HCT116 (cell line): ENCODE measurements at regions not wholly inside any gene's neighbourhood (a gene's known extent, or its start where the extent isn't known, plus 50 kb on each side); places are given as distances from the start of the nearest gene placed in this dataset.

ENCODE experiments used
- ATAC-seq: fragments of 200-7000 bp; cut with Tn5 transposase; 2 replicates; pipeline ENCODE4 v1.9.1; 2020; ENCODE audit warnings: mild to moderate bottlenecking, moderate library complexity
- BruUV-seq: library from RNA; stranded (reverse); fragments of 400-500 nt; replicated peaks from 2 replicates; lab custom pipeline; 2021; lab: Mats Ljungman, UMichigan
- CTCF ChIA-PET: fragments of 300-600 bp; sonication (Branson Sonifier 250); formaldehyde crosslinking; loops from one replicate; lab custom pipeline; 2021; ENCODE audit warnings: antibody characterized with exemption; lab: Charles Lee
- POLR2A ChIA-PET: fragments of 300-600, 350-600 bp; sonication (Branson Sonifier 250); formaldehyde crosslinking; loops from one replicate; lab custom pipeline; 2021; ENCODE audit warnings: antibody characterized with exemption; lab: Charles Lee
- RAD21 ChIA-PET, 2 experiments: fragments of 300-600 bp; sonication (Branson Sonifier 250); formaldehyde crosslinking; loops; one replicate each; lab custom pipeline; 2023; ENCODE audit warnings: low total read pairs in 2 of 2; ENCODE audit not compliant: uncharacterized antibody in 2 of 2, unreplicated experiment in 2 of 2, low non-redundant PET in 1 of 2; lab: Charles Lee
- DNase-seq: peaks from one replicate; pipeline ENCODE4 v3.0.0-alpha.2; 2010; ENCODE audit warnings: low read depth, low spot score
- H2AFZ ChIP-seq: fragments of 200-600 bp; shearing (Covaris generic), sonication (generic); 2 replicates; pipeline ENCODE4 v1.6.1; 2017; ENCODE audit warnings: low read depth, mixed run types, mixed read lengths, antibody characterized with exemption, low read length; ENCODE audit not compliant: poor library complexity, severe bottlenecking
- H3K27ac ChIP-seq: 2 replicates; pipeline ENCODE4 v1.5.1; 2012; ENCODE audit warnings: low read depth, low read length
- H3K27me3 ChIP-seq: fragments of 200-600 bp; sonication (generic); 2 replicates; pipeline ENCODE4 v1.6.1; 2016; ENCODE audit warnings: mixed run types, low read length, mixed read lengths; ENCODE audit not compliant: insufficient read depth
- H3K36me3 ChIP-seq, 2 experiments: fragments of 200-500 bp in 1 of 2; fragments of 200-600 bp in 1 of 2; sonication (Bioruptor generic) in 1 of 2; sonication (generic) in 1 of 2; 2 replicates each; pipeline versions ENCODE4 v1.5.1 to v1.6.1; 2014 to 2016; ENCODE audit warnings: low read length in 2 of 2, inconsistent platforms in 1 of 2, mixed read lengths in 1 of 2, mixed run types in 1 of 2; ENCODE audit not compliant: insufficient read depth in 2 of 2, control insufficient read depth in 1 of 2
- H3K4me1 ChIP-seq, 2 experiments: fragments of 200-600 bp in 1 of 2; sonication (generic) in 1 of 2; 2 replicates each; pipeline versions ENCODE4 v1.5.1 to v1.6.1; 2012 to 2017; ENCODE audit warnings: low read length in 2 of 2, inconsistent platforms in 1 of 2, mild to moderate bottlenecking in 1 of 2, mixed read lengths in 1 of 2, mixed run types in 1 of 2, moderate library complexity in 1 of 2; ENCODE audit not compliant: insufficient read depth in 2 of 2, control insufficient read depth in 1 of 2
- H3K4me2 ChIP-seq: fragments of 200-600 bp; sonication (generic); 2 replicates; pipeline ENCODE4 v1.6.1; 2017; ENCODE audit warnings: mixed run types, low read length, mixed read lengths
- H3K4me3 ChIP-seq, 2 experiments: fragments of 200-600 bp in 1 of 2; sonication (generic) in 1 of 2; replicated peaks in 1 of 2; 2 replicates each; pipeline ENCODE4 v1.5.1; 2011 to 2016; ENCODE audit warnings: low read length in 2 of 2, control low read depth in 1 of 2, low read depth in 1 of 2, mild to moderate bottlenecking in 1 of 2, mixed read lengths in 1 of 2, mixed run types in 1 of 2
- H3K79me2 ChIP-seq: fragments of 200-600 bp; sonication (generic); 2 replicates; pipeline ENCODE4 v1.6.1; 2017; ENCODE audit warnings: mild to moderate bottlenecking, mixed run types, low read length, moderate library complexity, mixed read lengths; ENCODE audit not compliant: insufficient read depth
- H3K9ac ChIP-seq: fragments of 200-600 bp; sonication (generic); 2 replicates; pipeline ENCODE4 v1.6.1; 2016; ENCODE audit warnings: low read length, mixed read lengths
- H3K9me2 ChIP-seq: fragments of 200-600 bp; sonication (generic), shearing (Covaris generic); 2 replicates; pipeline ENCODE4 v1.6.1; 2017; ENCODE audit warnings: mixed run types, mild to moderate bottlenecking, moderate library complexity; ENCODE audit not compliant: insufficient read depth
- H3K9me3 ChIP-seq, 2 experiments: fragments of 200-500 bp in 1 of 2; fragments of 200-600 bp in 1 of 2; sonication (Bioruptor generic) in 1 of 2; sonication (generic) in 1 of 2; 2 replicates each; pipeline ENCODE4 v1.6.1; 2014 to 2017; ENCODE audit warnings: low read length in 2 of 2, mixed read lengths in 2 of 2, inconsistent platforms in 1 of 2, low read depth in 1 of 2, mild to moderate bottlenecking in 1 of 2, mixed run types in 1 of 2, moderate library complexity in 1 of 2; ENCODE audit not compliant: control insufficient read depth in 1 of 2, insufficient read depth in 1 of 2
- H4K20me1 ChIP-seq: fragments of 200-600 bp; sonication (generic), shearing (Covaris generic); 2 replicates; pipeline ENCODE4 v1.6.1; 2017; ENCODE audit warnings: mixed run types, mild to moderate bottlenecking, moderate library complexity; ENCODE audit not compliant: insufficient read depth
- ATF3 ChIP-seq: IDR thresholded peaks from 2 replicates; pipeline ENCODE4 v1.6.1; 2012
- CBX3 ChIP-seq: IDR thresholded peaks from 2 replicates; pipeline ENCODE4 v1.6.1; 2012; ENCODE audit warnings: low read depth
- CEBPB ChIP-seq: IDR thresholded peaks from 2 replicates; pipeline ENCODE4 v1.6.1; 2012; ENCODE audit warnings: low read depth
- ELF1 ChIP-seq: IDR thresholded peaks from 2 replicates; pipeline ENCODE4 v1.6.1; 2012; ENCODE audit warnings: low read depth, borderline replicate concordance
- EZH2 ChIP-seq: fragments of 200-600 bp; sonication (generic); IDR thresholded peaks from 2 replicates; pipeline ENCODE4 v1.6.1; 2017; ENCODE audit warnings: antibody characterized with exemption, mixed run types
- EZH2phosphoT487 ChIP-seq: fragments of 200-600 bp; IDR thresholded peaks from 2 replicates; pipeline ENCODE4 v1.6.1; 2018; ENCODE audit warnings: antibody characterized with exemption, borderline replicate concordance
- SIN3A ChIP-seq: IDR thresholded peaks from 2 replicates; pipeline ENCODE4 v1.6.1; 2012; ENCODE audit warnings: low read depth
- SP1 ChIP-seq: IDR thresholded peaks from 2 replicates; pipeline ENCODE4 v1.6.1; 2012; ENCODE audit warnings: low read depth
- YY1 ChIP-seq: IDR thresholded peaks from 2 replicates; pipeline ENCODE4 v1.6.1; 2011; ENCODE audit warnings: low read length, low read depth, moderate library complexity, mild to moderate bottlenecking; ENCODE audit not compliant: insufficient replicate concordance; ENCODE audit errors: extremely low read depth
- ZBTB33 ChIP-seq: IDR thresholded peaks from 2 replicates; pipeline ENCODE4 v1.6.1; 2011; ENCODE audit warnings: mild to moderate bottlenecking, low read length, moderate library complexity; ENCODE audit not compliant: insufficient replicate concordance; ENCODE audit errors: extremely low read depth
- intact Hi-C: fragments of 100-400 bp; cut with micrococcal nuclease; formaldehyde crosslinking; loops from 2 replicates; pipeline ENCODE4 v1.10.0; 2022
- TF ChIP-seq, protein P1 (sequence below), 3 experiments: fragments of 200-600 bp in 1 of 3; sonication (generic) in 1 of 3; IDR thresholded peaks in 2 of 3; conservative IDR thresholded peaks in 1 of 3; 2 replicates each; pipeline ENCODE4 v1.5.1; 2012 to 2017; ENCODE audit warnings: low read depth in 2 of 3, low read length in 2 of 3, antibody characterized with exemption in 1 of 3, borderline replicate concordance in 1 of 3, control low read depth in 1 of 3, mild to moderate bottlenecking in 1 of 3, mixed read lengths in 1 of 3, mixed run types in 1 of 3, moderate library complexity in 1 of 3; ENCODE audit not compliant: insufficient read depth in 1 of 3
- TF ChIP-seq, protein P2 (sequence below): IDR thresholded peaks from 2 replicates; pipeline ENCODE4 v1.6.1; 2012; ENCODE audit warnings: low read depth

DNA sequence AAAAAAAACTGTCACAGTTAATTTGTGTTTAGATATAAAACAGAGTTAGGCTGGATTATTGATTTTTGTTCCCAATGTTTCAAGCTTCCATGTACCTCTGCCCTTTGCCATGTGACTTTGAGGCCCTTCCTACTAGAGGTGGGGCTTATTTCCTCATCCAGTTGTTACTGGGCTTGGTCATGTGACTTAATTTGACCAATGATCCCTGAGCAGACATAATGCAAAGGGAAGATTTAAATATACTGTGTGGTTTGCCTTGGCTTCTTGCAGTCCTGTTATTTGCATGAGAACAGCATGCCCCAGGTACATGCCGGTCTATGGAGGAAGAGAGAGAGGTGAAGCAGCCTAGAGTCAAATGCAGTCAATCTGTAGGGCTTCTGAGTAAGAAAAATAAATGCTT is 347.0 kb downstream of the MIAT start:
- no peaks in the 10 kb centered on the region for H3K9me3 ChIP-seq
- no peak overlapping the region for H3K4me3 ChIP-seq
- H2AFZ ChIP-seq, result no peak overlapping the region
- TF ChIP-seq EZH2phosphoT487, result no peak
- TF ChIP-seq CEBPB, result no peak
- no peak for TF ChIP-seq ZBTB33
- TF ChIP-seq ELF1, result no peak
- no peak overlapping the region for H3K4me2 ChIP-seq
- H3K27ac ChIP-seq, result no peak overlapping the region
- no peaks in the 10 kb centered on the region for H3K4me1 ChIP-seq
- no peaks in the 10 kb centered on the region for H3K36me3 ChIP-seq
- CTCF ChIA-PET, result no interaction called here
- RAD21 ChIA-PET, result no interaction called here
- H3K9ac ChIP-seq, result no peak overlapping the region
- no peaks in the 10 kb centered on the region for H4K20me1 ChIP-seq
- DNase-seq (no peak), ATAC-seq (no peak)
- POLR2A ChIA-PET, result no interaction called here
- H3K79me2 ChIP-seq, result no peaks in the 10 kb centered on the region
- no peaks in the 10 kb centered on the region for H3K9me2 ChIP-seq
- peaks cover 17% of the 10 kb centered on the region for H3K27me3 ChIP-seq
- intact Hi-C loops, result no loop called here
- BruUV-seq, result no TSS peak

- H3K79me2 ChIP-seq, result no peaks in the 10 kb centered on the region
- no peaks in the 10 kb centered on the region for H3K9me2 ChIP-seq
- no peaks in the 10 kb centered on the region for H3K36me3 ChIP-seq
- H3K9me3 ChIP-seq, result no peaks in the 10 kb centered on the region
- ChIA-PET CTCF (no interaction called here), POLR2A (no interaction called here), RAD21 (no interaction called here)
- no peak for DNase-seq
- TF ChIP-seq ATF3, result no peak
- TF ChIP-seq, protein P1, sequence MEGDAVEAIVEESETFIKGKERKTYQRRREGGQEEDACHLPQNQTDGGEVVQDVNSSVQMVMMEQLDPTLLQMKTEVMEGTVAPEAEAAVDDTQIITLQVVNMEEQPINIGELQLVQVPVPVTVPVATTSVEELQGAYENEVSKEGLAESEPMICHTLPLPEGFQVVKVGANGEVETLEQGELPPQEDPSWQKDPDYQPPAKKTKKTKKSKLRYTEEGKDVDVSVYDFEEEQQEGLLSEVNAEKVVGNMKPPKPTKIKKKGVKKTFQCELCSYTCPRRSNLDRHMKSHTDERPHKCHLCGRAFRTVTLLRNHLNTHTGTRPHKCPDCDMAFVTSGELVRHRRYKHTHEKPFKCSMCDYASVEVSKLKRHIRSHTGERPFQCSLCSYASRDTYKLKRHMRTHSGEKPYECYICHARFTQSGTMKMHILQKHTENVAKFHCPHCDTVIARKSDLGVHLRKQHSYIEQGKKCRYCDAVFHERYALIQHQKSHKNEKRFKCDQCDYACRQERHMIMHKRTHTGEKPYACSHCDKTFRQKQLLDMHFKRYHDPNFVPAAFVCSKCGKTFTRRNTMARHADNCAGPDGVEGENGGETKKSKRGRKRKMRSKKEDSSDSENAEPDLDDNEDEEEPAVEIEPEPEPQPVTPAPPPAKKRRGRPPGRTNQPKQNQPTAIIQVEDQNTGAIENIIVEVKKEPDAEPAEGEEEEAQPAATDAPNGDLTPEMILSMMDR (IDR thresholded peaks at IDR 0.05 in 2 of 3, conservative IDR thresholded peaks at IDR 0.05 in 1 of 3; ENCODE audit: borderline replicate concordance in 1 of 3, insufficient read depth in 1 of 3, low read depth in 2 of 3, low read length in 2 of 3), result no peak
- TF ChIP-seq, protein P2, sequence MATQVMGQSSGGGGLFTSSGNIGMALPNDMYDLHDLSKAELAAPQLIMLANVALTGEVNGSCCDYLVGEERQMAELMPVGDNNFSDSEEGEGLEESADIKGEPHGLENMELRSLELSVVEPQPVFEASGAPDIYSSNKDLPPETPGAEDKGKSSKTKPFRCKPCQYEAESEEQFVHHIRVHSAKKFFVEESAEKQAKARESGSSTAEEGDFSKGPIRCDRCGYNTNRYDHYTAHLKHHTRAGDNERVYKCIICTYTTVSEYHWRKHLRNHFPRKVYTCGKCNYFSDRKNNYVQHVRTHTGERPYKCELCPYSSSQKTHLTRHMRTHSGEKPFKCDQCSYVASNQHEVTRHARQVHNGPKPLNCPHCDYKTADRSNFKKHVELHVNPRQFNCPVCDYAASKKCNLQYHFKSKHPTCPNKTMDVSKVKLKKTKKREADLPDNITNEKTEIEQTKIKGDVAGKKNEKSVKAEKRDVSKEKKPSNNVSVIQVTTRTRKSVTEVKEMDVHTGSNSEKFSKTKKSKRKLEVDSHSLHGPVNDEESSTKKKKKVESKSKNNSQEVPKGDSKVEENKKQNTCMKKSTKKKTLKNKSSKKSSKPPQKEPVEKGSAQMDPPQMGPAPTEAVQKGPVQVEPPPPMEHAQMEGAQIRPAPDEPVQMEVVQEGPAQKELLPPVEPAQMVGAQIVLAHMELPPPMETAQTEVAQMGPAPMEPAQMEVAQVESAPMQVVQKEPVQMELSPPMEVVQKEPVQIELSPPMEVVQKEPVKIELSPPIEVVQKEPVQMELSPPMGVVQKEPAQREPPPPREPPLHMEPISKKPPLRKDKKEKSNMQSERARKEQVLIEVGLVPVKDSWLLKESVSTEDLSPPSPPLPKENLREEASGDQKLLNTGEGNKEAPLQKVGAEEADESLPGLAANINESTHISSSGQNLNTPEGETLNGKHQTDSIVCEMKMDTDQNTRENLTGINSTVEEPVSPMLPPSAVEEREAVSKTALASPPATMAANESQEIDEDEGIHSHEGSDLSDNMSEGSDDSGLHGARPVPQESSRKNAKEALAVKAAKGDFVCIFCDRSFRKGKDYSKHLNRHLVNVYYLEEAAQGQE, result no peak
- TF ChIP-seq CBX3, result no peak
- TF ChIP-seq YY1, result no peak
- no peak for TF ChIP-seq EZH2
- TF ChIP-seq SIN3A, result no peak
- no peak for TF ChIP-seq SP1
- no peak overlapping the region for H3K4me2 ChIP-seq
- H3K4me1 ChIP-seq, result no peaks in the 10 kb centered on the region
- intact Hi-C loops, result no loop called here
- H4K20me1 ChIP-seq, result no peaks in the 10 kb centered on the region
- H3K27ac ChIP-seq, result no peak overlapping the region
- H3K4me3 ChIP-seq, result no peak overlapping the region
- no TSS peak for BruUV-seq
- no peak overlapping the region for H3K9ac ChIP-seq
- peaks cover 25% of the 10 kb centered on the region for H3K27me3 ChIP-seq
- H2AFZ ChIP-seq, result no peak overlapping the region
- no peak for ATAC-seq
Measured at GRCh38 chr22:27008454-27008853, 351.1 kb downstream of the MIAT start.
